Activated CD4-positive, alpha-beta T cell treated with anti-CD3 and anti-CD28 coated beads, Interleukin-2, amount 50 U/mL, for 16 hours (primary cell): ENCODE measurements at regions not wholly inside any gene's neighbourhood (a gene's known extent, or its start where the extent isn't known, plus 50 kb on each side); places are given as distances from the start of the nearest gene placed in this dataset.

ENCODE experiments used
- DNase-seq: peaks from one replicate; pipeline ENCODE4 v3.0.0-alpha.2; 2020

- DNase-seq = no peak
Measured at GRCh38 chr18:6613581-6613980, 115.9 kb upstream of the ARHGAP28 start.

DNA sequence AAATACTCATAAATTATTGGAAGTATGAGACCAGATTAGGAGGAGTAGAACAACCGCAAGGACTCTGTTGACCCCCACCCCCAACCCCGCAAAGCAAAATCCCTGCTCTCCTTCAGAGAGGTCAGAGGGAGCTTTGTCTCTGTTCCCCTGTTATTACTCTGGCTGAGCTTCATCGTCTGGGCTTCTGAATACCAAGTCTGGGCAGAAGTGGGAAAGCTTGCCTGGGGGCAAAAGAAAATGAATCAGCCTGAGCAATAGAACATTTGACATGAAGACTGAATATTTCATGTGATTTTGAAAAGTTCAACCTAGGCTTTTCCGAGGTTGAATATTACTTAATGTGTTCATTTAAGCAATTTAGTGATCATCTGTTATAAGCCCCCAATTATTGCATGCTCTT, 114.6 kb upstream of the ARHGAP28 start:
- DNase-seq = no peak

DNA sequence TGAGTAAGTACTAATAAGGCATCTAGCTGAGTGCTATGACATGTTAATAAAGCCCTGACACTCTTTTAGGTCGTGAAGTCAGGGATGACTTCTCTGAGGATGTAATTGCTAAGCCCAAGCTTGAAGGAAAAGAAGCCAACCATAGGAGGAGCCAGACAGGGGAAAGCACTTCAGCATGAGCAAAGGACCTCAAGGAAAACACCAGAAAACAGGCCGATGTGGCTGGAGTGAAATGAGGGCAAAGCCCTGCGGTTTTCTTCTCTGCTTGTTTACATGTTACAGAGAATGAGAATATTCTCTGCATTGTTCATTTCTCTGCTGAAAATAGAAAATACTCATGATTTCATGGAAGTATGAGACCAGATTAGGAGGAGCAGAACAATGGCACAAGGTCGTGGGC, 112.5 kb upstream of the ARHGAP28 start:
- DNase-seq = no peak

- no peak for DNase-seq
Measured at GRCh38 chr18:6621437-6621836, 108.1 kb upstream of the ARHGAP28 start.

DNA sequence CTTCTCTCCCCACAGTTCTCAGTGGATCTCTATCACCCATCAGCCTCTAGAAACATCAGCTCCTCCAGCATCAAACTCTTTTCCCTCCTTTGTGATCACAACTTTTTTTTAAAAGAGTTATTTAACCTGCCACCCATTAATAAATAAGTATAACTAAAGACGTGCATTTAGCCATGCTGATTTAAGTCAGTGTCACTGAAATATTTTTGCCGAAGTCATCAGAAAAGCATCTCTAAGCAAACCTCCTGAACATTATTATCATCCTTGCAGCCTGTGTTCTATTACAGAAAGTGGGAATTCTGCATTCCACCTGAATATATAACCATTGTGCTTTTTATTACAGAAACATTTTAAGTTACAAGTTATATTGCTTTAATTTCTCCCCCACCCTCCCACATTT, 106.2 kb upstream of the ARHGAP28 start:
- DNase-seq = no peak

DNA sequence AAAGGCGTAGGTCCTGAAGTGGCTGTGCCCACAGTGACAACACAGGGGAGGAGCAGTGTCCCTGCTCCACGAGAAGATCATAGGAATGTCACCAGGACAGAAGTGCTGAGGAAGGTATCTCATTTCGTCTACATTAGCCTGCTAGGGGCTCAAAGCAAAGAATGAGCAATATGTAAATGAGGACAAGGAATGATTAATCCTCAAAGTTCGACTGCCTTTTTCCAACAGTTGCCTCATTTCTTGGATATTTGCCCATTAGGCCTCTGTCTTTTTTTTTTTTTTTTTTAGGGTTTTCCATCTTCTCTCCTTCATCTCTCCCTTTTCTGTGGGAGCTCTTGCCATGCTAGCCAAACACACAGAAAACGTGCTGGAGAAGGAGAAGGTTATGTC, 105.2 kb upstream of the ARHGAP28 start:
- no peak for DNase-seq

- DNase-seq = no peak
Measured at GRCh38 chr18:6624661-6625311, 104.7 kb upstream of the ARHGAP28 start.

DNA sequence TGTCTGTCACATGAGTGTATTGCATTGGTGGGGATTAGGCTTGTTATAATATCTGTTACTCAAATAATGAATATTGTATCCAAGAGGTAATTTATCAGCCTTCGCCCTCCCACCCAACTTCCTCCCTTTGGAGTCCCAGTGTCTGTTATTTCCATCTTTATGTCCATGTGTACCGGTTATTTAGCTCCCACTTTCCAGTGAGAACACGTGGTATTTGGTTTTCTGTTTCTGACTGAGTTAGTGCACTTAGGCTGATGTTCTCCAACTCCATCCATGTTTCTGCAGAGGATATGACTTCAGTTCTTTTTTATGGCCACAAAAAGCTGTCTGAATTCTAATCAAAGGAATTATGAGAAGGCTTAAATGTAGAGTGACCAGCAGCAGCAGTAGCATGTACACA, 104.0 kb upstream of the ARHGAP28 start:
- no peak for DNase-seq

DNA sequence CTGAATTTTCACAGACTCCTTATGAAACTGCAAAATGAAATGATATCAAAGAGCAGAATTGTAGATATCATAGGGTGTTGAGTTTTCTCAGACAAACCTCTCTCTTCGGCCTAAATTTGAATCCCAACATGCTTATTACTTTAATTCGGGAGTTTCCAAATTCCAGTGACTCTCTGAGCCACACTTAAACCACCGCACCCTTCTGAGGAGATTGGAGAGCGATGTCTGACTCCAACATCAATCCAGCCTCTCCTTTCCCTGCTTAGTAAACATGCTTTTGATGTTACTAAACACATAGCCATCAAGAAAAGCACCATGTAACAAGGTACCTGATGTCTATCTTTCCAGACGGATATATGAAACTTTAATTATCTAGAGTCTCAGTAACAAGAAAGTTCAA, 103.1 kb upstream of the ARHGAP28 start:
- DNase-seq = no peak

GRCh38 chr18:6627645-6628044, 101.9 kb upstream of the ARHGAP28 start:
- no peak for DNase-seq

GRCh38 chr18:6628187-6628586, 101.3 kb upstream of the ARHGAP28 start:
- DNase-seq = no peak

DNA sequence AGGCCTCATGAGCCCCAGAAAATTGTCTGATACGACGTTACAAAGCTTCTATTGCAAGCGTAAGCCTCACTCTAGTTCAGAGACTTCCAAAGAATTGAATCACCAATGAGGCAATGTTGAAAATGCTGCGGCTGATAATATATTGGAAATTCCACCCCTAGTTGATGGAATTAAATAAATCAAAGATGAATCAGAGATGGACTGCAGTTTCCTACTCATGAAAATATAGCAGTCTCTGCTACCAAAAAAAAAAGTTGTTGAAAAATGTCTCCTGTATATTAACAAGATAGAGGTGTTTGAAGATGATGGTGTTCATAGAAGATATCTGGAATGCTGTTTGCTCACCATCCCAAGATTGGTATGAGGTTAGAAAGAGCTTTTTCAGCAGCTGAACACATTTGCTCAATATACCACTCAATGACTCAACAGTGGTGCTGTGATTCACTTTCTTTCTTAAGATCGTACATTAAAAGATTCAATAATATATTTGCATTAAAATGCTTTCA, 99.8 kb upstream of the ARHGAP28 start:
- no peak for DNase-seq

GRCh38 chr18:6633310-6633709, 96.2 kb upstream of the ARHGAP28 start:
- DNase-seq = no peak

- no peak for DNase-seq
Measured at GRCh38 chr18:6636091-6636490, 93.4 kb upstream of the ARHGAP28 start.

DNA sequence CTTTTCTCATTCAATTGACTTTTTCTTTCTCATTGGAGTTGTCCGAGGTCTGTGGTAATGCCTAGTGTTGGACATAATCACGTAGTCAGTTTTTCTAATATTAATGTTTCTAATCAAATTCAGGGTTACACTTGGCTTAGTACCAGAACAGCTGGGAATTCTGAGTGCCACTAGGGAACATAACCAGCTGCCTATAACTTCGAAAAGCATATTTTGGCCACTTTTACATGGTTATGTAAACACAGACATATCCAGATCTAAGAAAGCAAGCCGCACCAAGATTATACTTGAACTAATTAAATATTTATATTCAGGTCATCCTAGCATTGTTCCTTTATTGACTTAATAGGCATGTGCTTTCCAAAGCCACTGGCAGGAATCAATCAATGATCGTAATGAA, 91.1 kb upstream of the ARHGAP28 start:
- no peak for DNase-seq

- no peak for DNase-seq
Measured at GRCh38 chr18:6639305-6639704, 90.2 kb upstream of the ARHGAP28 start.

DNA sequence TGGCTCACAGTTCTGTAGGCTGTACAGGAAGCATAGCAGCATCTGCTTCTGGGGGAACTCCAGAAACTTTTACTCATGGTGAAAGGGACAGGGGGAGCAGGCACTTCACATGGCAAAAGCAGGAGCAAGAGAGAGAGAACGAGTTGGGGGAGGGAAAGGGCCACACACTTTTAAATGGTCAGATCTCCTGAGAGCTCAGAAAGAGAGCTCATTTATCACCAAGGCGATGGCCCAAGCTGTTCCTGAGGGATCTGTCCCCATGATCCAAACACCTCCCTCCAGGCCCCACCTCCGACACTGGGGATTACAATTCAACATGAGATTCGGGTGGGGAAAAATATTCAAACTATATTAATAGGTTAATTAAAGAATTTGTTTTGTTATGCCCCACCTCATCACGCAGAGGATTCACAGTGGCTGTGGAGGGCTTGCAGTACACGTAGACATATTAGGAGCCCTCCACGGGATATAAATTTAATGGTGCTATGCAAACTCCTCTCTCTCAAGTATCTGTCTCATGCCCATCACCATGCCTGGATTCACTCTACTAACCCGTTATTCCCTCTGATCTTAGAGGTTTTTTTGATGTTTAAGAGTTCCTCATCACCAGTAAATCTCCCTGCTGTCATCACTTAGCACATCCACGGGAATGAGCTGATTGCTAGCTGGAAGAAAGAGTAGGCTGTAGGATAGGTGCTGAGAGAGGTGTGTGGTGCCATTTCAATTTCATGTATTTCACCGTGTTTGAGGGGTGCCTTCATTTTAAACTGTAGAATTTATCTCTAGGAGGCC, 84.5 kb upstream of the ARHGAP28 start:
- no peak for DNase-seq

GRCh38 chr18:6646801-6647200, 82.7 kb upstream of the ARHGAP28 start:
- DNase-seq = no peak

GRCh38 chr18:6648581-6648980, 80.9 kb upstream of the ARHGAP28 start:
- DNase-seq = no peak

DNA sequence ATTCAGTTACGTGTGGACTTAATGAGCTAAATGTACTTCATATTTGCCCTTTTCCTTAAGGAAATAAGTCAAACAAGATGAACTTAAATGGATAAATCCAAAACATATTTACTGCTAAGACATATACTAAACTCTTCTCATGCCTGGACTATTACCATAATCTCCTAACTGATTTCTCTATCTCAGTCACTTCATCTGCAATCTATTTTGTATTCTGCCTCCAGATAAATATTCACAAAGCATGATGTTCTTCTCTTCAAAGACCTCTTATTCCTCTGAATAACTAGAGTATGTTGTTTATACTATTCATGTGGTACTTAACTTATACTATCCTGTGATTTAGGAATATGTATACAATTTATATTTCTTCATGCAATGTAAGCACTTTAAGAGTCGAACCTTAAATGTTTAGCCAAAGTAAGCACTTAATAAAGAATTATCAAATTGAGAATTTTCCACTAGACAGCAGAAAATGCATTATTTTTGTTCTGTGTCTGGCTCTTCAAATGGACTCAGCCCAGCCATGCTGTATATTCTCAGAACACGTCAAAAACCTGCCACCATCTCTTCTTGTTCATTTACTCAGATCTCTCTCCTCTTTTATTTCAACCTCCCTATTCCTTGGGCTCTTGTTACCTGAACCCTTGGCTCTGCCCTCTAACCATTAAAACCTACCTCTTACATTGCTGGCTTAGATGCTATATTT, 79.9 kb upstream of the ARHGAP28 start:
- DNase-seq = no peak

GRCh38 chr18:6650127-6650507, 79.4 kb upstream of the ARHGAP28 start:
- no peak for DNase-seq

DNA sequence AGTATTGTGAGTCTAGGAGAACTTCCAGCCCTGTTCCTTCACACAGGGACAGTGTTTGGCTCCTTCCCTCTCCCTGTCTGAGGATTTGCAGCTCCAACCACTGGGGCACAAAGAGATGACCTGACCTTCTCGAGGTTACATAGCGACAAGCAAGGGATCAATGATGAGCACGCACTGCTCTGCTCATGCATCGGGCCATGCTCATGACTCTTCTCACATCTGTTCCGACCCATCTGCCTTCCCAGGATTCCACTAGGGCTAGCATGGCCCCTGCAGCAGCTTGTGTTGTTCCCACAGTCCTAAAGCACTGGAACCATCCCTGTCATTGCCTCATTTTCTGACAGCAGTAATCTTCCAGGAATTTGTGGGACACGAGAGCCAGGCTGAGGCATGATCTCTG, 78.8 kb upstream of the ARHGAP28 start:
- DNase-seq = no peak

- DNase-seq = no peak
Measured at GRCh38 chr18:6652098-6652497, 77.4 kb upstream of the ARHGAP28 start.

- DNase-seq = no peak
Measured at GRCh38 chr18:6653880-6654279, 75.6 kb upstream of the ARHGAP28 start.
